Renal pelvis (tissue), 1 donor: ENCODE measurements at regions not wholly inside any gene's neighbourhood (a gene's known extent, or its start where the extent isn't known, plus 50 kb on each side); places are given as distances from the start of the nearest gene placed in this dataset.

Source experiments
- DNase-seq: peaks from one replicate; pipeline ENCODE4 v3.0.0-alpha.2; 2013

DNA sequence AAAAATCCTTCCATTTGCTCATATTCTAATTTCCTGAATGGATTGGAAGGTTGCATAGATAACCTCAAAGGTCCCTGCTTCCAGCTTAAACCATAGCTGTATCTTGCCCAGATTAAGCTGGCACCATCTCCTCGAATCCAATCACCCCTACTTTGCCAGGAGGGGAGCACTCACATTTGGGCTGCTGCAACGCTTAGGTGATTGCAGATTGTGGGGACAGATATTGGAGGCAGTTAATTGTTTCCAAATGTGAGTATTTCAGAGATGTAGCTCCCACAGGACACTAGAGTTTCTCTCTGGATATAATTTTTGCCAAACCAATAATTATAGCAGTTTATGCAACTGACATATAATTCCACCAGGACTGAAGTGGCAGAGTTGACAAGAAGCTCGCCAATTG is 53.5 kb upstream of the ACSL1 start:
- DNase-seq, result no peak

DNA sequence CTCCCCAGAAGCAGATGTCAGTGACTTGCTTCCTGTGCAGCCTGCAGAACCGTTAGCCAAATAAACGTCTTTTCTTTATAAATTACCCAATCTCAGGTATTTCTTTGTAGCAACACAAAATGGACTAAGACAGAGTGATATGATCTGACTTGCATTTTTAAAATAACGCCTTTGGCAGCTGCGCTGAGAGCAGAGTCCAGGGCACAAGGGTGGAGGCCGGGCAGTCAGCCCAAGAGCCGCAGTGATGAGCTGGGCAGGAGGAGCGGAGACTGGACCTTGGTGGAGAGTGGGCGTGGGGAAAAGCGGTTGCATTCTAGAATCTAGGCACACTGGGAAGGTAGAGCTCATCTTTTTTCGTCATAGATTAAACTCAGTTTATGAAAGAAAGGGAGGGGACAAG is 56.5 kb upstream of the ACSL1 start:
- DNase-seq, result no peak

DNA sequence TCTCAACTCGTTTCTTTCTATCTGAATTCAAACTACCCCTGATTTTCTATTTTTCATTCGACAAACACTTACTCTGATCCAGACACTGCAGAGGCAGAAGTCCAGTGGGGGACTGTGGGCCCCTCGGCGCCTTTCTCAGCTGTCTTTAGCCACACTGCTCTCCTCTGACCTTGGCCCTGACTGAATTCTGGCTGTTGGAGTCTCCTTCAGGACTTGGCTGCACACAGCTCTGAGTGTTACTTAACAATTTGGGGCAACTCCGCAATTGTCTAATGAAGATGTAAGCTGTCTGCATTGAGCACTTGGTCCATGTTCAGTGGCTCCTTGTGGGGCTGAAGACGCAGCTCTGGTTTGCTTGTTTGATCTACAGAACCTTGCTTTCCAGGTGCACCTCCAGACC is 57.3 kb upstream of the ACSL1 start:
- no peak for DNase-seq

DNA sequence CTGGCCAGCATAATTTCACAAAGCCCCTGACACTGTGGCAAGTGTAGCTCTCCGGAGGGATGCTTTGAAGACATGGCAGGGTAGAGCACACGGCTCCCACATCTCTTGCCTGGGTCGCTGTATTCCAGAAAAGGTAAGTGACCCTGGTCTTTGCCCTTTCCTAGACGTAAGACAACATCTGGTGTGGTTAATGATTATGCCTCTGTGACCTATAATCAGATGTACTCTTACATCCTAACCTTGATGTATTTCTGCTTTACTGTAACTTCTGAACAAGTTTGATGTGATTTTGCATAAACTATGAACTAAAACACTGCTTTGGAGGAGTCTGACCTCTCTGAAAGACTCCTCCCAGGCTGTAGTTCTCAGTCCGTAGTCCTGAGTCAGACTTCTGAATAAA is 59.1 kb upstream of the ACSL1 start:
- no peak for DNase-seq

DNA sequence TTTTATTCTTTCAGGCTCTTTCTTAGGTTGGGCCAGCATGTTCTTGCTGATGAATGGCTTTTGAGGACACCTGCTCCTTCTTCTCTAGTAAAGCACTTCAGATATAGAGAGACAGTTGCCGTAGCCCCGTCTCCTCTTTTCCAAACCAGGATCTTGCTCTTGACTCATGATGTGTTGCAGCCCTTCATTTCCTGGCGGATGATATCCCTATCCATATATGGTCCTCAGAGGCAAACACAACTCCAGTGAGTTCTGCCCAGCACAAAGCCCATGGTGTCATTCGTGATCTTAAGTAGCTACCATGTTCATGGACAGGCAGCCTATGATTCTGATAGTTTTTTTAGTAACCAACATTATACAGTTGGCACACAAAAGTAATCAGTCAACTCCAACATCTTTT is 59.8 kb upstream of the ACSL1 start:
- no peak for DNase-seq

DNA sequence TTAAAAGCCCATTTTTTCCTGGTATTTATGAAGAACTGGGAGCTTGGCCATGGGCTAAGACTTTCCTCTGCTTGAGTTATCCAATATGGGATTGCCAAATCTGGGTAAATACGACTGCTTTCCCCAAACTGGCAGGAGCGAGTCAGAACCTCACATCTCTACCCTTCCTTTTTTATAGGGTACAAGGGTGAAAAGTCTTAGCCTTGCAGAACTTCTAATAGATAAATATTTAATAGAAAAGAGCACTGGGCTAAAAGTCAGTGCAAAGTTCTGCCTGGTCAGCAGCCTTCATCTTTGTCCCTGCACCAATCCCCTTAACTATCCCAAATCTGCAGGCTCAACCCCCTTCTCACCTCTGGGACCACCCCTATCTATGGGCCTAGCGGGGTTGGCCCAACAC is 61.6 kb upstream of the ACSL1 start:
- DNase-seq, result no peak

DNA sequence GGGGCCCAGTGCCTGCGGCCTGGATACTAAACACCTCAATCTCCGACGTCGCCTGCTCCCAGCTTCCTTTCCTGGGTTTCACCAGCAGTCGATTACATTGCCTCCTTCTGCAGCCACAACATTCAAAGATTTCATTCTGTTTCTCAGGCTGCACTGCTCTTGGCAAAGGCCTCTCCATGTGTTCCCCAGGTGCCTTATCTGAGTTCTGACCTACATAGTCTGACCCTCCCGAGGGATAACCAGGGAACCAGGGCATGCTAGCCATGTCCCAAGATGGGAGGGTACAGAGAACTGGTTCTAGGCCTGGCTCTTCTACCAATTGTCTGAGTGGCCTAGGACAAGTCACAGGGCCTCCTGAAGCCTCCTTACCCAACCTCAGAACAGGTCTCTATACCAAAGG is 62.2 kb upstream of the ACSL1 start:
- DNase-seq, result no peak

DNA sequence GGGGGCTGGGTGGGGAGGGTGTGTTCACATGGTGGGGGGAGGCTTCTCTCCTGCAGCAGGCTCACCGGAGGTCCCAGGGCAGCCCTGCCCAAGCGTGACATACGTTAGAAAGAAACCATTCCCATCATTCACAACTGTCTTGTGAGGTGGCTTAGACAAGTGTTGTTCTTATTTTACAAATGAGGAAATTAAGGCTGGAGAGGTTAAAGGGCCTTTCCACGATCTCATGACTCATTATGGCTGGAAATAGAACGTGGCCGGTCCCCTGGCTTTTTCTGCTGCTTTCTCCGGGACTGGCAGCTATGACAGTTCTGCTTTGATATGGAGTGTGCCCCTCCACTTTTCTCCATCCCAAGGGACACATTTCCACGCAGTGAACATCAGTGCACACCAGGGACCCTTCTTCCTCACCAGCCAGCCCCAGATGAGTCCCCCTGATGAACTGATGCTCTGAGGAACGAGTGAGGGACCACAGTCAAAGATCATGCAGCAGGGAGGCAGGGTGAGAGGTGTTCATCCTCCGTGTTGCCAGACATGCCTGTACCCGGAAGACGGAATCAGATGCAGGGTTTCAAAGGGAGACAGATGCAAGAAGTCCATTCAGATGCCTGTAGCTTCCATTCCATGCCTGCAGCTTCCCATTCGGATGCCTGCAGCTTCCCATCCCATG is 64.0 kb upstream of the ACSL1 start:
- DNase-seq, result no peak

DNA sequence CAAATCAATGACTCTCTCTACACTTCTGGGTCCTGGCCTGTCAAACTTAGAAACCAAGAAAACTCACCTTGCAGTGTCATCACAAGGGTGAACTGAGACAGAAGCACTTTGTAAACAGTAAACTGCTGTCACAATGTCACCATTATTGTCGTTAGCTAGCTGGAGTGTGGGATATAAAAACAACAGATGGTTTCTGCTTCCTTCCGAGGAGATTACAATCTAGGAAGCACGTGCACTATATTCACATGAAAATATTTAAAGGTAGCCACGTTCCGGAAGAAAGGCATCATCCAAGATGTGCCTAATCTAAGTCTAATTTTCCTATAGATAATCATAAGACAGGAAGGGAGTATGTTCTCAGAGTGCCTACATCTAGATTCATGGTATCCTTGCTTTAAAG is 64.7 kb upstream of the ACSL1 start:
- DNase-seq, result no peak

DNA sequence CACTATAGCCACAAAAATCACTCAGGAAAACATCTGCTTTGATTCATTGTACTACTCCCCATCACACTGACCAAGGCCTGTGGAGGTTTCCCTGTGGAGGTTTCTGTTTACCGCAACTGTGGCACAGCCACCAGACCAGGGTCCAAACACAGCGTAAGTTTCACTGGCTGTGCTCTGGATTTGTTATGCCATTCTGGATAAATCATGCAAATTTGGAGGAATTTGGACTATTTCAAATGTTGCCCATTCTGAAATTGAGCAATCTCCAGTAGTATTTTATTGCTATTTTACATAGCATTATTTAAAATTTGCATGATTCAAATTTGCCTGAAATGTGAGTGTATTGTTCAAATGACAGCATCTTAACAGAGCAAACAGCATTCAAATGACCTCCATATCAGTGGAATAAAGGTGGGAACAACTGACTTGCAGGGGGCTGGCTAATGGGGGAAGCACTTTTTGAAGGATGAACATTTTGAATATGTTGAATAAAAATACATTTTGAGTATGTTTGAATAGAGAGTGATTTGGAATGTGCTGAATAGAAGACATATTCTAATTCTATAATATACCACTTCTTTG is 66.1 kb upstream of the ACSL1 start:
- DNase-seq, result no peak

DNA sequence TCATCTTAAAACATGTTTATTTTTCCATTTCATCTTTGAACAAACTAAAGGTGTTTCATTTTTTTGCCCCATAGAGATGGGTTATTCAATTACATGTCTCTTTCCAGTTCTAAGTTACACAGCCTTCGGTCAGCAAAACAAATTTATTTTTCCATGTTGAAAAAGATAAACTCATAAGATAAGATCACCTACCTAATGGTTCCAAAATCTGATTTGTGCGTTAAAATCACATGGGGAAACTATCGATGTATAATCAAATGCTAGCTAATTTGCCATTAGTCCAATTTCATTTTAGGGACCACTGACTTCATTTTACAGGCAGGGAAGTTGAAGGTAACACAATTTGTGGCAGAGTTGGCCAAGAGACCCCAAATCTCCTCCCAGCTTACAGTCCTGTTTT is 67.2 kb upstream of the ACSL1 start:
- DNase-seq, result no peak

DNA sequence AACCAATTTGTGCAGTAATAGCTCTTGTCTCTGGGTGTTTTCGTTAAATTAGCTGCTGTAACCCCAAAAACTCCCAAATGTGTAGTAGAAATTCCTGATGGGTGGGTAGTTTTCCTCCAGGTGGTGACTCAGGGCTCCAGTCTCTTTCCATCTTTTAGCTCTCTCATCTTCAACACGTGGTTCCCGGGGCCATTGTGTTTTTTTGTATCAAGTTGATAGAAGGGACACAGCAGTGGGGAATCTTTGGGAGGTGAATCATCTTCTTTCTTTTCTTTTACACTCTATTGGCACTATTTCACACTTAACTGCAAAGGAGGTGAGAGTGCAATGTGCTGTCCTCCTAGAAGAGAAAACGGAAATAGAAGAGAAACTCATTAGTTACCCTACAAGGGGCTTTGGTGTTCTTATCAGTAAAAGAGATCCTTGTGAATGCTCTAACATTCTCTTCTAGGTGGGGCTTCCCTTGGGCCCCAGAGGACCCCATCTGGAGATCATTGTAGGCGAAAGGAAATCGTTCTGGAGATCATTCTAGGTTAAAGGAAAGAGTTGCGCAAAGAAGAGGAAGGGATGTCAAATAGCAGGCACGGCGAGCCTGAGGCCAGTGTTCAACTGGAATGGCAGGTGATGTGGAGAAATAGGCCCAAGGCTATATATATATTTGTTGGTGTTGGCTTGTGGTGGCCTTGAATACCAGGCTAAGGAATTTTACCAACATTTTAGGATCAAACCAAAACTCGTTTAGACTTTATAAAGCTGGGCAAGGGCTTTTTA is 68.2 kb upstream of the ACSL1 start:
- no peak for DNase-seq

DNA sequence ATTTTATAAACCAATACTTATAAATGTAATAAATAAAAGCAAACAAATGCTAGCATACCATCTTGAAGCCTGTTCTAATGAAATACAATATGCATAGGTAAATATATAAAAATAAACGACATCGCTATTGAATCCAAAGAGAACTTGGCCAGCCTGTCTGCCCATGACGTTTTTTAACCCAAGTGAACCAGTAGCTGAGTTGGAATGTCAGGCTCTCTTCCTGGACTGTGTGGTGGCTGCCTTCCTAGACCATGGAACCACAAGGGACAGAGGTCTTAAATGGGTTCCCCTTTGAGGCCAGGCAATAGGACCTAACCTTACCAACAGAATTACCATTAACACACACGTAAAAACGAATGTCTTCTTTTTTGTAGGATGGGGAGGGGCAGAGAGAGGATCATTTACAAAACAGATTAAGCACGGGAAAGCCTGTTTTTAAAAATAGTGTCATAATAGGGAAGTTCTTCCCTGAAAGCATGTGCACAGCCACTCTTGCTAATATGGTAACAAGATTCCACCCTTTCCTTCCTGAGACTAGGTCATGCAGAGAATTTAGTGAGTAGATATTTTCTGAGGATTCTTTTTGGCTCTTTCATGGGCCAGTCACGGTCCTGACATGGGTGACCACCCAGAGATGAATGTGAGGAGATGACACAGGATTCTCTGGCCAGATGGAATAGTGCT is 69.4 kb upstream of the ACSL1 start:
- DNase-seq, result no peak

DNA sequence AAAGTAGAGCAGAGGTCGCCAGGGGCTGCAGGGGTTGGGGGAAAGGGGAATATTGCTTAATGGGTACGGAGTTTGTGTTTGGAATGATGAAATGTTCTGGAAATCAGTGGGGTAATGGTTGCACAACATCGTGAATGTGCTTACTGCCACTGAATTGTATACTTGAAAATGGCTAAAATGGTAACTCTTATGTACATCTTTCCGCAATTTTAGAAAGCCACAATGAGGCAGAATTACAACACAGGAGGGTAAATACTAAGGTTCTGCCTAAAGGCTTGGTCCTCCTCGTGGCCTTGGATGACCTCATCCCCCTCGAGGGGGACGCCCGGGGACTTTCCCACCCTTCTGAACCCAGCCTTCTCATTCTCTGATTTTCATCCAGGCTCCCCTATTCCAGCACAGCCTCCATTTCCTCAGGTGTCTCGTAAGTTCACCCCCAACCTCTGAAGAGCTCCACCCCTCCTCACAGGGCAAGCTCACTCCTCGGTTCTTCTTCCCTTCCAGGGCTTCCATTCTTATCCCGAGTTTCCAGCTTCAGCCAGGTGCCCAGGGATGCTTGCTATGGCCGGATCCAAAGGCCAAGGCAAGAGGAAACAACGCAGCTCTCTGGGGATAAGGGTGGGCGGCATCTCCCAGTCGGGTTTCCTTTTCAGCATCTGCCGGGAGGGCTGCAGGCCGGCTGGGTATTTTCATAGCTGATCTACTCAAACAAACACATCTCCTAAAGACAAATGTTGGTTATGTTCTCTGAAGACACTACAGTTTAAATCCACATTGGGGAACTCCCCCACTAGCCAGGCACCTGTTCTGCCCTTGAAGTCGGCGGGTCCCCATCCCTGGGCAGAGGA is 71.3 kb upstream of the ACSL1 start:
- no peak for DNase-seq

DNA sequence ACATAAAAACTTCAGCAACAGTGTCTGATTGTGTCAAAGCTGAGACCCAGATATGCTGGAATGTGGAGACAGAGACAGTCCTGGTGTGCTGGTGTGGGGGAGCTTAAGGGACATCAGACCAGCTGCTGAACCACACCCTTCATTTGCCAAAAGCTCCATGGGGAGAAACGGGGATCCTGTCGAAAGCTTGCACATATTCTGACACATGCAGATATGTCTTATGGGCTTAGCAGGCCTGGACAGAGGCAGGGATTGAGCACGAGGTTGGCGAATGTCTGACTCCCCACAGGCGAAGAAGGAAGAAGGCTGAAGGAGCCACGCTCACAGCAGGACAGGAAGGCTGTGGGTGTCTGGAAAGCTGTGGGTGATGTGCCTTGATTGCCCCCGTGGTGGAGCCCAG is 72.1 kb upstream of the ACSL1 start:
- DNase-seq, result no peak

DNA sequence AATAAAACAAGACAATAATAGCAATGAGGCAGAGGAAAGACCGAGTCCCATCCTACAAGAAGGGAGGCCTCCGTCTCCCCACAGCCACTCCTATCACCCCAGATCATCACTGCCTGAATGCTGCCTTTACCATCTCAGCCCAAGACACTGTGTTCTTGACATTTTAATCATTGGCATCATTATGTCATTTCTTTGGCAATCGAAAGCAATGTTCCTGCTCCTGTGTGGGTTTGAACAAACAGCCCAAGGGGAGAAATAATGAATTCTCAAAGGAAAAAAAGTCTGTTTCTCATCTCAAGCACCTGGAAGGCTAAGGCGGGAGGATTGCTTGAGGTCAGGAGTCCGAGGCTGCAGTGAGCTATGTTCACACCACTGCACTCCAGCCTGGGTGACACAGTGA is 73.0 kb upstream of the ACSL1 start:
- DNase-seq, result no peak

DNA sequence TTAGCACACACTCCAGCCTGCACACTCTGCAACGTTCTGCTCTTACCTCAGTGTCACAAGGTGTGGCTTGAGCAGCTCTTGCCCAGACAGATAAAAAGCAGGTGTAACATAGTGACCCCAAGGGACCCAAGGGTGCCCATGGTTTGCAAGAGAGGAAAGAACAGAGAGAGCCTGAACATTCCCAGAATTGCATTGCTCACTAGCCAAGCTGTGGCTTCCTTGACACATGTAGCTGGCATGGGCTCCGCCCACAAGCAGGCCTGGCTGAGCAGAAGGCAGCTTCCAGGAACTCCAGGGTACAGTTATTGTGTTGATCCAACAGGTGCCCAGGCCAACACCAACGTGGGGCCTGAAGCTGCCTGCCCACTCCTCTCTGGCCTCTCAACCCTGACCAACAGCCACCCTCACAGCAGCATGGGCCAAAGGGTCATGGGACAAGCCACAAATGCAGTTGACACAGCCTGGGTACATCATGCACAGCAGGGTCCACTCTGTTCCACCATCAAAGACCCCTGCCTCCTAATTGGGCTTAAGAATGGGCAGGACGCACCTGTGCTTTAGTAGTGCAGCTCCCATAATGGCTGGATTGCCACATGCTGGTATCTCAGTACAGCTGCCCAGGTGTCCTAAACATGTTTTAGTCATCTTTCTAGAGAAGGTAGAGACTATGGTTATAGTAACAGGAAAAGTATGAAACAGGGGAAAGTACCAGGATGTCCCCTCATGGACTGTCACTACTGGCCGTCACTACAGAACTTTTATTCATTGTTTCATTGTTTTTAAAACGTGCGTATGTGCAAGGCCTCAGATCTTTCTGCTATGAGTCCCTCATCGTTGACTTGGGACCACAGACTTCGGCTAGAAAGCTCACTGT is 73.7 kb upstream of the ACSL1 start:
- no peak for DNase-seq

DNA sequence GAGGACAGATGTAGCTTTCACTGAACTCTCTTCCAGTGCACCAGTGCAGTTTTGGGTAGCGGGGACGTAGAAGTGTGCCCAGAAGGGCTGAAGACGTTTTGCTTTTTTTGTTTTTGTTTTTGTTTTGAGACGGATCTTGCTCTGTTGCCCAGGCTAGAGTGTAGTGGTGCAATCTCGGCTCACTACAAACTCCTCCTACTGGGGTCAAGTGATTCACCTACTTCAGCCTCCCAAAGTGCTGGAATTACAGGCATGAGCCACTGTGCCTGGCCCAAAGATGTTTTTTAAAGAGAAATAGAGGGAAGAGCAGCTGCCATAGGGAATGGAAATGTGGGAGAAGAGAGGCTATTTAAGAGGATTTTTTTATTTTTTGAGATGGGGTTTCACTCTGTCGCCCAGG is 74.4 kb upstream of the ACSL1 start:
- DNase-seq, result no peak

DNA sequence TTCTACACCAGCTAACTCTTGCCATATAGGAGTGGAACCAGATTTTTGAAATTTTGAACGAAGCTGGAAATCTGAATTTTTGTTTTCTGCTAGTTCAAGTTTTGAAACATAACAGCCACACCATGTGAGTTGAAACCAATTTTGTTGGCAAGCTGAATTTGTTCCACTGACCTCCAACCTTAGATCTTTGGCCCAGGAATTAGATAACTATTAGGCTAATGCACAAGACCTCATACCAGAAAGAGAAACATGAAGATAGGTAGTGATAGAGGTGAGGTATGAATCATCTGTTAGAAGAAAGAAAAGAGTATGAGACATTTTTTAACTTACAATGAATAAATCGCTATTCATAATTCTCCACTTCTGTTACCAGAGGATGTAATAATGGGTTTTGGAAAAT is 76.8 kb upstream of the ACSL1 start:
- no peak for DNase-seq

DNA sequence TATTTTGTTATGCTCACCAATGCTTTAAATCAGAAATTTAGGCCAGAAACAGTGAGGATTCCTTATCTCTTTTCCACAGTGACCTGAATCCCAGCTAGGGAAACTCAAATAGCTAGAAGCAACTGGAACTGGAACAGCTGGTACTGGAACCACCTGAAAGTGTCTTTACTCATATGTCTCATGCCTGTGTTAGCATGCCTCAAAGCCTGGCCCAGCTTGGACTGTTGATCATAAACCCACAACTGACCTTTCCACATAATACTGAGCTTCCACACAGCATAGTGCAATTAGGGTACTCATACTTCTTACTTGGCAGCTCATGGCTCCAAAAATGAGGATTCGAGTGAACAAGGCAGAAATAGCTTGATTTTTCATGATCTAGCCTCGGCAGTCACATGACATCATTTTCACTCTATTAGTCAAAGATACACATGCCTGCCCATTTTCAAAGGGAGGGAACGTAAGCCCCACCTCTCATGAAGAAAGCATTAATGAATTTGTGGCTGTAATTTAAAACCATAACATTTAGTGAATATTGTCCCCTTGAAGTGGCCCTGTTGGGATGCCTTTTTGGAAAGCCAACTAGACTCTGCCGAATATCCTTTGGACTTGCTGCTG is 80.8 kb upstream of the ACSL1 start:
- no peak for DNase-seq

DNA sequence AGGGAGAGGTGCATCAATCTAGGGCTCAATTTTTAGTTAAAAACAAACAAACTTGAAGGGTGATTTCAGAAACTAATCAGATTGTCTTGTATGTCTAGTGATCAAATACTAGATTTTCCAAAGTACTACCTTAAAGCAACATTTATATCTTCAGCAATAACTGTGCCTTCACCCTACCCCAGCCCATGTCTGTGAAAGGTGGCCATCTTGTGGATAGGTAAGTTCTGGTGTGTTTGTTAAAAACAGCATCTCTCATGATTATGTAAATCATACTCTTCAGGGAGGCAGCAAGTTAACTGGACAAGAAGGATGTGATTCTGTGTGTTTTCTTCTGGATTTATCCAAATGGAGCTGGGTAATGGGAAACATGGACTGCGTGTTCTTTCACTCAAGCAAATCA is 81.4 kb upstream of the ACSL1 start:
- no peak for DNase-seq
